HG03558 (cell line): ENCODE measurements at regions not wholly inside any gene's neighbourhood (a gene's known extent, or its start where the extent isn't known, plus 50 kb on each side); places are given as distances from the start of the nearest gene placed in this dataset.
A peak's percentile ranks its signal among the peaks of the same experiment; 100 is the strongest.
"Not testable (repeated sequence)": the region's sequence is repeated elsewhere in the genome, so short reads cannot be mapped to it uniquely, and the experiment has no call there.

ENCODE experiments used
- ATAC-seq: cut with Tn5 transposase; IDR thresholded peaks from one replicate; pipeline ENCODE4 v1.9.1; 2021; ENCODE audit warnings: moderate number of reproducible peaks; ENCODE audit not compliant: unreplicated experiment; ENCODE audit errors: extremely low read depth

DNA sequence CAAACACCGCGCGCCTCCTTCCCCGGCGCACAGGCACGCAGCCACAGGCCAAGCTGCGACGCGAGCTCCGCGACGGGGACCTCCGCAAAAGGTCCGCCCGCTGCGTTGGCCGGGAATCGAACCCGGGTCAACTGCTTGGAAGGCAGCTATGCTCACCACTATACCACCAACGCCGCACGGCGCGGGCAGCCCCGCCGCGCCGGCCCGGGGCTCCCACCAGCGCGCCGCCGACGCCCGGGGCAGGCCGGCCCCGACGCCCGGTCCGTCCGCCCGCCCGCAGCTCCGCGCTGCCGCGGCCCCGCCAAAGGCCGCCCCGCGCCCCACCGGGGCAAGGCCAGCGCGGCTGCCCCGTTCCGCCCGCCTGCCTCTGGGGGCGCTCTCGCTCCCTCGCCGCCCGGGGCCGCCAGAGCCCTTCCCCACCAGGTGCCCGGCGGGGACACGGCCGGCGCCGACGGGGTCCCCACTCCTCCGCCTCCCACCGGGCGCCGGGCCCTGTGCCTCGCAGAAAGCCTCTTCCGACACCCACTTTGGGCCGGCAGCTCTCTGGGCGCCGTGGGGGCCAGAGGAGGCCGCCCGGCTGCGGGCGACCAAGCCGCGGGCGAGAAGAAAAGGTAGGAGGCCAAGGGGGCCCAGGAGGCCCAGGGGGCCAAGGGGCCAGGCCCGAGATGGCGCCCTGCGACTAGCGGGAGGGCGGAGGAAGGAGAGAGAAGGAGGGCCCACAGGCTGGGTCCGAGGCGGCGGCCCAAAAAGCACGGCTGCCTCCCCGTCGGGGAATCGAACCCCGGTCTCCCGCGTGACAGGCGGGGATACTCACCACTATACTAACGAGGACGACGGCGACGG, 50.2 kb upstream of the FCGR2A start:
- peak; percentile 6 for ATAC-seq

- peak; percentile 47 for ATAC-seq
Observed at GRCh38 chr1:161453950-161454864, 51.0 kb upstream of the FCGR2A start.

DNA sequence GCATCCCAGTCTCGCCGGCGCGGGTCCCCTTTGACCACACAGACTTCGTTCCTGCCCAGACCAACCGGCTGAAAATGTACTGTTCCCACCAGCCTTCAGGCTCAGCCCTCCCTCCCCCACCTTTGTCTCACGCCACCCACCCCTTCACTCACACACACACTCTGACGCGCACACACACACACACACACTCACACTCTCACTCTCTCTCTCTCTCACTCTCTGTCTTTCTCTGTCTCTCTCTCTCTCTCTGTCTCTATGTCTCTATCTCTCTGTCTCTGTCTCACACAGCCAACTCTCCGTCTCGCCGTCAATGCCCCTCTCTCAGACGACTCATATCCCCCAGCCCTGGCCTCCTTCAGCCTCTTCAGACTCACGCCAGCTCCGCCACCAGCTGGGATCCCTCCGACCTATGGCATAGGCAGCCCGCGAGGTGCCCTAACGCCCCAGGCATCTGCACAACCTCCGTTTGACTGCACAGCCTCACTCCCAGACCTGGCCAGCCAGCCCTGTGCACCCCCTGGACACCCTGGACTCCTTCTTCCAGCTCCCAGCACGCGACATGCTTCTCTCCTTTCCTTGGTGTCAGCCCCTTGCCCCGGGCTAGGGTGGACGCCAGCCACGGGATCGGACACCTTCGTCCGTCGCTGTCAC, 53.4 kb upstream of the FCGR2A start:
- not testable (repeated sequence) for ATAC-seq

GRCh38 chr1:161447760-161448332, 57.4 kb upstream of the FCGR2A start:
- not testable (repeated sequence) for ATAC-seq

DNA sequence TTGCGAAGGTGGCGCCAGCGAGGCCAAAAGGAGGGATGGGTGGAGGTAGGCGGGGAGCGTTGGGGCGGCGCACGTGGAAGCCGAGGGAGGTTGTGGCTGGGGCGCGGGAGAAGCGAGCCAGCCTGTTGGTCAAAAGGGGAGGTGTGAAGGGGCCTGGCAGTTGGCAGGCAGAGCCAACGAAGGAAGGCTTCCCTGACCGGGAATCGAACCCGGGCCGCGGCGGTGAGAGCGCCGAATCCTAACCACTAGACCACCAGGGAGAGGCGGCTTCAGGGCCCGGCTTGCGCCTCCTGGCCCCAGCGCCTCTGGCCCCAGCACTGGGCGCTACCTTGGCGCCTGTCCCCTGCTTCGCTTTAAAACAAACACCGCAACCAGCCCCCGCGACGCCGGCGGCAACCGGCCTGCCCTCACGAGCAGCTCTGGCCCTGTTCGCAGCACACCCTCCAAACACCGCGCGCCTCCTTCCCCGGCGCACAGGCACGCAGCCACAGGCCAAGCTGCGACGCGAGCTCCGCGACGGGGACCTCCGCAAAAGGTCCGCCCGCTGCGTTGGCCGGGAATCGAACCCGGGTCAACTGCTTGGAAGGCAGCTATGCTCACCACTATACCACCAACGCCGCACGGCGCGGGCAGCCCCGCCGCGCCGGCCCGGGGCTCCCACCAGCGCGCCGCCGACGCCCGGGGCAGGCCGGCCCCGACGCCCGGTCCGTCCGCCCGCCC, 58.1 kb upstream of the FCGR2A start:
- not testable (repeated sequence) for ATAC-seq

DNA sequence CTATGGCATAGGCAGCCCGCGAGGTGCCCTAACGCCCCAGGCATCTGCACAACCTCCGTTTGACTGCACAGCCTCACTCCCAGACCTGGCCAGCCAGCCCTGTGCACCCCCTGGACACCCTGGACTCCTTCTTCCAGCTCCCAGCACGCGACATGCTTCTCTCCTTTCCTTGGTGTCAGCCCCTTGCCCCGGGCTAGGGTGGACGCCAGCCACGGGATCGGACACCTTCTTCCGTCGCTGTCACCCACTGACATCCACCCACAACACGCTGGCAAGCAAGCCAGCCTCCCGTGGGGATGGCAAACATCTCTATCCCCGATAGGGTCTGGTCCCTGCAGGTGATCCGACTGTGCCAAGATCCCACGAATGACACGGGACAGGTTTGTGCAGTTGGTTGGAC, 60.5 kb upstream of the FCGR2A start:
- ATAC-seq, result not testable (repeated sequence)

DNA sequence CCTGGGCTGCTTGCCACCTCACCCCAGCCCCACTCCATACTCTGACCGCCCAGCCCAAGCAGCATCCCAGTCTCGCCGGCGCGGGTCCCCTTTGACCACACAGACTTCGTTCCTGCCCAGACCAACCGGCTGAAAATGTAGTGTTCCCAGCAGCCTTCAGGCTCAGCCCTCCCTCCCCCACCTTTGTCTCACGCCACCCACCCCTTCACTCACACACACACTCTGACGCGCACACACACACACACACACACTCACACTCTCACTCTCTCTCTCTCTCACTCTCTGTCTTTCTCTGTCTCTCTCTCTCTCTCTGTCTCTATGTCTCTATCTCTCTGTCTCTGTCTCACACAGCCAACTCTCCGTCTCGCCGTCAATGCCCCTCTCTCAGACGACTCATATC, 61.0 kb upstream of the FCGR2A start:
- ATAC-seq, result not testable (repeated sequence)

DNA sequence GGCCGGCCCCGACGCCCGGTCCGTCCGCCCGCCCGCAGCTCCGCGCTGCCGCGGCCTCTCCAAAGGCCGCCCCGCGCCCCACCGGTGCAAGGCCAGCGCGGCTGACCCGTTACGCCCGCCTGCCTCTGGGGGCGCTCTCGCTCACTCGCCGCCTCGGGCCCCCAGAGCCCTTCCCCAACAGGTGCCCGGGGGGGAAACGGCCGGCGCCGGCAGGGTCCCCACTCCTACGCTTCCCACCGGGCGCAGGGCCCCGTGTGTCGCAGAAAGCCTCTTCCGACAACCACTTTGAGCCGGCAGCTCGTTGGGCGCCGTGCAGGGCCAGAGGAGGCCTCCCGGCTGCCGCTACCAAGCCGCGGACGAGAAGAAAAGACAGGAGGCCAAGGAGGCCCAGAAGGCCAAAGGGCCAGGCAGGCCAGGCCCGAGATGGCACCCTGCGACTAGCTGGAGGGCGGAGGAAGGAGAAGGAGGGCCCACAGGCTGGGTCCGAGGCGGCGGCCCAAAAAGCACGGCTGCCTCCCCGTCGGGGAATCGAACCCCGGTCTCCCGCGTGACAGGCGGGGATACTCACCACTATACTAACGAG, 64.9 kb upstream of the FCGR2A start:
- ATAC-seq, result no peak

DNA sequence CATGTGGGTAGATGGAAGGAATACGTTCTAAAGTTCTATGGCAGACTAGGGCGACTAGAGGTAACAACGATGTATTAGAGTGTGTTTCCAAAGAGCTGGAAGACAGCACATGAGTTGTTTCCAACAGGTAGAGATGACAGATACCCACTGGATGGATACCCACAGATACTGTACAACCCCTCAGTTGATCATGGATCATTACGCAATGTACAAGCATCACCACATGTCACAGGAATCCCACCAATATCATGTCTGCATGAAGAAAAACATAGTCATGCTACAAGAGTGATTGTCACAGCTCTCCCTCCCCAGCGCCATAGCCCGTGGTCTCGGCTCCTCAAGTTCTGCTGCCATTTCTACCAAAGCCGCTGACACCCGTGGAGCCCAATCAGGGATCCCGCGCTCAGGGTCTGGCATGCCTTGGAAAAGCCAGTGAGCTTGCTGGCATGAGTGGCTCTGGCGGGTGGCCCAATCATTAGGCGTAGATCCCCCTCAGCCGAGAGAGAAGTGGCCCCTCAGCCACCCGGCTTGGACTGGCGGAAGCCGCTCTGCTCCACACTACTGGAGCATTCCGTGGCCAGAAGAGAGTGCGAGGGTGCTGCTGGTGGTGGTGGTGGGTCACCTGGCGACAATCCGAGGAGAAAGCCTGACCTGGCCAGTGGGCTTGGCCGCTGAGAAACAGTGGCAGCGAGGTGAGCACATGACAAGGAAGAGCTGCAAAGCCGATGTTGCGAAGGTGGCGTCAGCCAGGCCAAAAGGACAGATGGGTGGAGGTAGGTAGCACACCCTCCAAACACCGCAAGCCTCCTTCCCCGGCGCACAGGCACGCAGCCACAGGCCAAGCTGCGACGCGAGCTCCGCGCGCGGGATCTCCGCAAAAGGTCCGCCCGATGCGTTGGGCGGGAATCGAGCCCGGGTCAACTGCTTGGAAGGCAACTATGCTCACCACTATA, 65.7 kb upstream of the FCGR2A start:
- no peak for ATAC-seq

GRCh38 chr1:161433191-161433590, 65.5 kb upstream of the CFAP126 start:
- not testable (repeated sequence) for ATAC-seq

GRCh38 chr1:161432091-161432490, 64.4 kb upstream of the CFAP126 start:
- no peak for ATAC-seq

GRCh38 chr1:161427733-161428516, 60.2 kb upstream of the CFAP126 start:
- ATAC-seq, result peak; percentile 45

- not testable (repeated sequence) for ATAC-seq
Observed at GRCh38 chr1:161422914-161423313, 55.2 kb upstream of the CFAP126 start.

- no peak for ATAC-seq
Observed at GRCh38 chr1:161421456-161421855, 53.8 kb upstream of the CFAP126 start.

- ATAC-seq, result no peak
Observed at GRCh38 chr1:161420763-161421455, 53.2 kb upstream of the CFAP126 start.

DNA sequence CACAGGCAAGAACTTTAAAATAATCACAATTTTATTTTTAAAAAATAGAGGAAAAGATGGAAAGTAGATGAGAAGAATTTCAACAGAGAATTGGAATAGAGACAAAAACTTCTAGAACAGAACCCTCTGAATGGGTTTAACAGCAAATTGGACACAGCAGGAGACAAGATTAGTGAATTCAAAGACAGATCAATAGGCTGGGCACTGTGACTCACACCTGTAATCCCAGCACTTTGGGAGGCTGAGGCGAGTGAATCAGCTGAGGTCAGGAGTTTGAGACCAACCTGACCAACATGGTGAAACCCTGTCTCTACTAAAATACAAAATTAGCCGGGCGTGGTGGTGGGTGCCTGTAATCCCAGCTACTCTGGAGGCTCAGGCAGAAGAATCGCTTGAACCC, 49.9 kb upstream of the CFAP126 start:
- ATAC-seq, result not testable (repeated sequence)
